ENCODE measurements at regions not wholly inside any gene's neighbourhood (a gene's known extent, or its start where the extent isn't known, plus 50 kb on each side); places are given as distances from the start of the nearest gene placed in this dataset.

- H3K27me3 ChIP-seq (ENCODE audit: control insufficient read depth in 3 of 3, insufficient read depth in 3 of 3, low read length in 3 of 3) = no peaks in the 10 kb centered on the region
- no peak overlapping the region for H3K4me3 ChIP-seq (ENCODE audit: low read depth in 1 of 3, low read length in 3 of 3)
- FAIRE-seq = no peak
- H3K27ac ChIP-seq (ENCODE audit: low read depth in 1 of 3, low read length in 2 of 3) = no peak overlapping the region
- WGBS, 3 donors = 81 to 89% (median 82%) methylated on average over 3 of the region's 3 CpGs
- no peaks in the 10 kb centered on the region for H3K36me3 ChIP-seq (ENCODE audit: control insufficient read depth in 3 of 3, insufficient read depth in 2 of 3, low read depth in 1 of 3, low read length in 3 of 3)
- H3K9me3 ChIP-seq (ENCODE audit: control insufficient read depth in 2 of 2, insufficient read depth in 1 of 2, low read depth in 1 of 2, low read length in 1 of 2) = no peaks in the 10 kb centered on the region
- no peaks in the 10 kb centered on the region for H3K4me1 ChIP-seq (ENCODE audit: control insufficient read depth in 3 of 3, insufficient read depth in 2 of 3, low read depth in 1 of 3, low read length in 2 of 3)
- no peak for DNase-seq
These were observed 110.1 kb downstream of the TMPRSS5 start for GRCh38 chr11:113595810-113596594.

- WGBS, 3 donors = 63 to 77% (median 66%) methylated on average over 6 of the region's 6 CpGs
- Histone ChIP-seq H3K36me3 (ENCODE audit: control insufficient read depth in 3 of 3, insufficient read depth in 2 of 3, low read depth in 1 of 3, low read length in 3 of 3) (no peaks in the 10 kb centered on the region), H3K27me3 (ENCODE audit: control insufficient read depth in 3 of 3, insufficient read depth in 3 of 3, low read length in 3 of 3) (no peaks in the 10 kb centered on the region), H3K4me1 (ENCODE audit: control insufficient read depth in 3 of 3, insufficient read depth in 2 of 3, low read depth in 1 of 3, low read length in 2 of 3) (no peaks in the 10 kb centered on the region), H3K27ac (ENCODE audit: low read depth in 1 of 3, low read length in 2 of 3) (no peak overlapping the region), H3K9me3 (ENCODE audit: control insufficient read depth in 2 of 2, insufficient read depth in 1 of 2, low read depth in 1 of 2, low read length in 1 of 2) (no peaks in the 10 kb centered on the region), H3K4me3 (ENCODE audit: low read depth in 1 of 3, low read length in 3 of 3) (no peak overlapping the region)
- FAIRE-seq (no peak), DNase-seq (no peak)
These were observed 112.3 kb downstream of the TMPRSS5 start for GRCh38 chr11:113593698-113594308.

GRCh38 chr11:113591117-113591516 lies 115.0 kb downstream of the TMPRSS5 start:
- WGBS, 3 donors = 63 to 87% (median 64%) methylated on average over 3 of the region's 3 CpGs
- Histone ChIP-seq H3K4me3 (ENCODE audit: low read depth in 1 of 3, low read length in 3 of 3) (no peak overlapping the region), H3K9me3 (ENCODE audit: control insufficient read depth in 2 of 2, insufficient read depth in 1 of 2, low read depth in 1 of 2, low read length in 1 of 2) (no peaks in the 10 kb centered on the region), H3K27ac (ENCODE audit: low read depth in 1 of 3, low read length in 2 of 3) (no peak overlapping the region), H3K36me3 (ENCODE audit: control insufficient read depth in 3 of 3, insufficient read depth in 2 of 3, low read depth in 1 of 3, low read length in 3 of 3) (no peaks in the 10 kb centered on the region), H3K27me3 (ENCODE audit: control insufficient read depth in 3 of 3, insufficient read depth in 3 of 3, low read length in 3 of 3) (no peaks in the 10 kb centered on the region), H3K4me1 (ENCODE audit: control insufficient read depth in 3 of 3, insufficient read depth in 2 of 3, low read depth in 1 of 3, low read length in 2 of 3) (no peaks in the 10 kb centered on the region)
- DNase-seq (no peak), FAIRE-seq (no peak)

- WGBS, 3 donors = 74 to 82% (median 77%) methylated on average over 4 of the region's 4 CpGs
- DNase-seq = no peak
- Histone ChIP-seq H3K36me3 (ENCODE audit: control insufficient read depth in 3 of 3, insufficient read depth in 2 of 3, low read depth in 1 of 3, low read length in 3 of 3) (no peaks in the 10 kb centered on the region), H3K4me3 (ENCODE audit: low read depth in 1 of 3, low read length in 3 of 3) (no peak overlapping the region), H3K27me3 (ENCODE audit: control insufficient read depth in 3 of 3, insufficient read depth in 3 of 3, low read length in 3 of 3) (no peaks in the 10 kb centered on the region), H3K9me3 (ENCODE audit: control insufficient read depth in 2 of 2, insufficient read depth in 1 of 2, low read depth in 1 of 2, low read length in 1 of 2) (no peaks in the 10 kb centered on the region), H3K4me1 (ENCODE audit: control insufficient read depth in 3 of 3, insufficient read depth in 2 of 3, low read depth in 1 of 3, low read length in 2 of 3) (no peaks in the 10 kb centered on the region), H3K27ac (ENCODE audit: low read depth in 1 of 3, low read length in 2 of 3) (no peak overlapping the region)
- FAIRE-seq = no peak
These were observed 112.1 kb upstream of the DRD2 start for GRCh38 chr11:113587308-113587739.

- Histone ChIP-seq H3K4me1 (ENCODE audit: control insufficient read depth in 3 of 3, insufficient read depth in 2 of 3, low read depth in 1 of 3, low read length in 2 of 3) (no peaks in the 10 kb centered on the region), H3K9me3 (ENCODE audit: control insufficient read depth in 2 of 2, insufficient read depth in 1 of 2, low read depth in 1 of 2, low read length in 1 of 2) (no peaks in the 10 kb centered on the region), H3K27ac (ENCODE audit: low read depth in 1 of 3, low read length in 2 of 3) (no peak overlapping the region), H3K4me3 (ENCODE audit: low read depth in 1 of 3, low read length in 3 of 3) (no peak overlapping the region), H3K27me3 (ENCODE audit: control insufficient read depth in 3 of 3, insufficient read depth in 3 of 3, low read length in 3 of 3) (no peaks in the 10 kb centered on the region), H3K36me3 (ENCODE audit: control insufficient read depth in 3 of 3, insufficient read depth in 2 of 3, low read depth in 1 of 3, low read length in 3 of 3) (no peaks in the 10 kb centered on the region)
- no peak for DNase-seq
- no peak for FAIRE-seq
- WGBS, 3 donors = 96 to 97% (median 96%) methylated on average over 6 of the region's 6 CpGs
These were observed 109.2 kb upstream of the DRD2 start for GRCh38 chr11:113584371-113584770.

- 73 to 93% (median 87%) methylated on average over 3 of the region's 3 CpGs for WGBS, 3 donors
- DNase-seq = no peak
- Histone ChIP-seq H3K36me3 (ENCODE audit: control insufficient read depth in 3 of 3, insufficient read depth in 2 of 3, low read depth in 1 of 3, low read length in 3 of 3) (no peaks in the 10 kb centered on the region), H3K9me3 (ENCODE audit: control insufficient read depth in 2 of 2, insufficient read depth in 1 of 2, low read depth in 1 of 2, low read length in 1 of 2) (no peaks in the 10 kb centered on the region), H3K27me3 (ENCODE audit: control insufficient read depth in 3 of 3, insufficient read depth in 3 of 3, low read length in 3 of 3) (no peaks in the 10 kb centered on the region), H3K4me3 (ENCODE audit: low read depth in 1 of 3, low read length in 3 of 3) (no peak overlapping the region), H3K4me1 (ENCODE audit: control insufficient read depth in 3 of 3, insufficient read depth in 2 of 3, low read depth in 1 of 3, low read length in 2 of 3) (peaks cover 0 to 3% (median 0%) of the 10 kb centered on the region in 3 donors), H3K27ac (ENCODE audit: low read depth in 1 of 3, low read length in 2 of 3) (no peak overlapping the region)
- FAIRE-seq = no peak
These were observed 106.5 kb upstream of the DRD2 start for GRCh38 chr11:113581713-113582112.

DNA sequence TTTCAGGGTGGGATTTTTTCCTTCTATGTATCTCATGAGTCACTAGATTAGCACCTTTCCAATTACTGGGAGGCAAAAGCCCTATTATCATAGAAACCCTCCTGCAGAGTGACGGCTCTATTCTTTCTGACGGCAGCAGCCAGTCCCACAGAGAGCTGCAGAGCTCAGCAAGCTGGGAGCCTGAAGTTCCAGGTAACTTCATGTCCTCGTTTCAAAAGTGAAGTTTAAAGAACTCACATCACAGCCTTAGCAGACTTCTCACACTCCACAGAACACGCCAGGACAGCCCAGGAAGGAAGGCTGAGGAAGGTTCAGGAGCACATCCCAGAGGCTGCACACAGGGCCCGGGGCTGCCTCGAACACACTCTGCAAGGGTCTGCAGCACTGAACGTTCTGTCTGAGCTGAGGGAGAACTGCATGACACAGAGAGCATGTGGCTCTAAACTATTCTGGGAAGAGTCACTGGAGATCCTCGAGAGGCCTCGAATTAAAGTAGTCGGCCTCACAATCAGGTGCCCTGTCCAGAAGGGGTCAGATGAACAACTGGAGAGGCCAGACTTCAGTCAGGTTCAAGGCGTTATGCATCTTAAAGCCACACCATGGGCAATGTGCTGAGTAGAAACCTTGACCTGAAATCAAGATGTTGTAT lies 104.2 kb upstream of the DRD2 start:
- Histone ChIP-seq H3K36me3 (ENCODE audit: control insufficient read depth in 3 of 3, insufficient read depth in 2 of 3, low read depth in 1 of 3, low read length in 3 of 3) (no peaks in the 10 kb centered on the region), H3K27ac (ENCODE audit: low read depth in 1 of 3, low read length in 2 of 3) (no peak overlapping the region), H3K27me3 (ENCODE audit: control insufficient read depth in 3 of 3, insufficient read depth in 3 of 3, low read length in 3 of 3) (no peaks in the 10 kb centered on the region), H3K4me1 (ENCODE audit: control insufficient read depth in 3 of 3, insufficient read depth in 2 of 3, low read depth in 1 of 3, low read length in 2 of 3) (peaks cover 0 to 3% (median 0%) of the 10 kb centered on the region in 3 donors), H3K9me3 (ENCODE audit: control insufficient read depth in 2 of 2, insufficient read depth in 1 of 2, low read depth in 1 of 2, low read length in 1 of 2) (no peaks in the 10 kb centered on the region), H3K4me3 (ENCODE audit: low read depth in 1 of 3, low read length in 3 of 3) (no peak overlapping the region)
- FAIRE-seq = no peak
- 77 to 83% (median 78%) methylated on average over 11 of the region's 11 CpGs for WGBS, 3 donors
- no peak for DNase-seq

- no peaks in the 10 kb centered on the region for H3K27me3 ChIP-seq (ENCODE audit: control insufficient read depth in 3 of 3, insufficient read depth in 3 of 3, low read length in 3 of 3)
- H3K9me3 ChIP-seq (ENCODE audit: control insufficient read depth in 2 of 2, insufficient read depth in 1 of 2, low read depth in 1 of 2, low read length in 1 of 2) = no peaks in the 10 kb centered on the region
- no peaks in the 10 kb centered on the region for H3K36me3 ChIP-seq (ENCODE audit: control insufficient read depth in 3 of 3, insufficient read depth in 2 of 3, low read depth in 1 of 3, low read length in 3 of 3)
- H3K27ac ChIP-seq (ENCODE audit: low read depth in 1 of 3, low read length in 2 of 3) = no peak overlapping the region
- H3K4me1 ChIP-seq (ENCODE audit: control insufficient read depth in 3 of 3, insufficient read depth in 2 of 3, low read depth in 1 of 3, low read length in 2 of 3) = peaks cover 0 to 3% (median 0%) of the 10 kb centered on the region in 3 donors
- FAIRE-seq (no peak), DNase-seq (no peak)
- no peak overlapping the region for H3K4me3 ChIP-seq (ENCODE audit: low read depth in 1 of 3, low read length in 3 of 3)
- 61 to 68% (median 62%) methylated on average over 5 of the region's 5 CpGs for WGBS, 3 donors
These were observed 103.6 kb upstream of the DRD2 start for GRCh38 chr11:113578715-113579250.
